ENCODE measurements at regions not wholly inside any gene's neighbourhood (a gene's known extent, or its start where the extent isn't known, plus 50 kb on each side); places are given as distances from the start of the nearest gene placed in this dataset.

DNA sequence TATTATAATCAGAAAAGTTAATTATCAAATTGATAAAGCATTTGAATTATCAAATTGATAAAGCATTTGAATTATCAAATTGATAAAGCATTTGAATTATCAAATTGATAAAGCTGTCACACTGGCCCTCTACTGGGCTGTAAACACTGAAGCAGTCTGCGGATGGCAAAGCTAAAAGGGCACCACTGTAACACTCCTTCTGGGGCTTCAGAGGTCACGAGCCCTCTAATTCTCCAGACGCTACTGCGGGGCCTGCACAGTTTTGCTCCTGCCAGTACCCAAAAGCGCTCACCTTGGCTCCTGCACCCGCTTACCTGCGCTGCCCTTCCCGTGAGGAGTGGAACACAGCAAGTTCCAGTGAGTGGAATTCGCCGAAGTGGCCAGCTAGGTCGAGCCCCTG, 409.0 kb upstream of the KCNMB2 start:
- intact Hi-C loops (cut with DNase I; ENCODE audit: low total_unique reads): no loop called here
- DNase-seq (ENCODE audit: low spot score in 2 of 2): no peak
- H3K27ac ChIP-seq: no peak overlapping the region
- H3K4me1 ChIP-seq: no peaks in the 10 kb centered on the region
- no peak overlapping the region for H3K4me3 ChIP-seq
- TF ChIP-seq POLR2AphosphoS5 (IDR thresholded peaks at IDR 0.05) (no peak), POLR2A (IDR thresholded peaks at IDR 0.05) (no peak), CTCF (IDR thresholded peaks at IDR 0.05) (no peak)
- no peaks in the 10 kb centered on the region for H3K27me3 ChIP-seq
- H3K9me3 ChIP-seq: no peaks in the 10 kb centered on the region
- no peaks in the 10 kb centered on the region for H3K36me3 ChIP-seq

- Histone ChIP-seq H3K27ac (no peak overlapping the region), H3K27me3 (no peaks in the 10 kb centered on the region), H3K36me3 (no peaks in the 10 kb centered on the region), H3K4me1 (no peaks in the 10 kb centered on the region), H3K9me3 (no peaks in the 10 kb centered on the region), H3K4me3 (no peak overlapping the region)
- intact Hi-C loops (cut with DNase I; ENCODE audit: low total_unique reads): no loop called here
- DNase-seq (ENCODE audit: low spot score in 2 of 2): no peak
- TF ChIP-seq CTCF (IDR thresholded peaks at IDR 0.05) (no peak), POLR2A (IDR thresholded peaks at IDR 0.05) (no peak), POLR2AphosphoS5 (IDR thresholded peaks at IDR 0.05) (no peak)
Observed at GRCh38 chr3:178129109-178129508, 407.1 kb upstream of the KCNMB2 start.

- Histone ChIP-seq H3K36me3 (no peaks in the 10 kb centered on the region), H3K4me1 (no peaks in the 10 kb centered on the region), H3K9me3 (no peaks in the 10 kb centered on the region), H3K4me3 (no peak overlapping the region), H3K27me3 (no peaks in the 10 kb centered on the region), H3K27ac (no peak overlapping the region)
- DNase-seq (ENCODE audit: low spot score in 2 of 2): no peak
- intact Hi-C loops (cut with DNase I; ENCODE audit: low total_unique reads): no loop called here
- TF ChIP-seq CTCF (IDR thresholded peaks at IDR 0.05): no peak
- no peak for TF ChIP-seq POLR2AphosphoS5 (IDR thresholded peaks at IDR 0.05)
- TF ChIP-seq POLR2A (IDR thresholded peaks at IDR 0.05): no peak
Observed at GRCh38 chr3:178131801-178132200, 404.4 kb upstream of the KCNMB2 start.

DNA sequence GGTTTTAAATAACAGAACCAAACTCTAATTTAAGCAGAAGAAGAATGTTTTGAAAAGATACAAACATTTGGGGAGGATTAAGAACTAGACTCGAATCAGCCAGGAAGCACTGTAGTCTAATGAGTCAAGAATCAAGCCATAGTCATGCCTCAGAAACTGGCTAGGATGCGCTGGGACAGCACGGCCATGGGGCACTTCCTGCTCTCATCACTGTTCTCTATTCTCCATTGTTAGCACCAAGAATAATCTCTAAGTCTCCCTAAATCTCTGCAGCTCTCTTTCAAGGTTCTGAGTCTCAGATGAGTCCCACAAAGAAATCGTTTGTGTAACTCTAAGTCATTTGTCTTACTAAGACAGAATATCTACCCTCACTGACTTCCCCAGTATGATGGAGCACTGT, 399.0 kb upstream of the KCNMB2 start:
- no peaks in the 10 kb centered on the region for H3K4me1 ChIP-seq
- no peaks in the 10 kb centered on the region for H3K36me3 ChIP-seq
- no peak for DNase-seq (ENCODE audit: low spot score in 2 of 2)
- TF ChIP-seq POLR2AphosphoS5 (IDR thresholded peaks at IDR 0.05): no peak
- TF ChIP-seq CTCF (IDR thresholded peaks at IDR 0.05): no peak
- no peak for TF ChIP-seq POLR2A (IDR thresholded peaks at IDR 0.05)
- no peaks in the 10 kb centered on the region for H3K9me3 ChIP-seq
- H3K4me3 ChIP-seq: no peak overlapping the region
- intact Hi-C loops (cut with DNase I; ENCODE audit: low total_unique reads): no loop called here
- no peaks in the 10 kb centered on the region for H3K27me3 ChIP-seq
- no peak overlapping the region for H3K27ac ChIP-seq

GRCh38 chr3:178137831-178138230, 398.4 kb upstream of the KCNMB2 start:
- intact Hi-C loops (cut with DNase I; ENCODE audit: low total_unique reads): no loop called here

More at GRCh38 chr3:178137831-178138230, 398.4 kb upstream of the KCNMB2 start:
- Histone ChIP-seq H3K4me1 (no peaks in the 10 kb centered on the region), H3K27me3 (no peaks in the 10 kb centered on the region), H3K27ac (no peak overlapping the region), H3K4me3 (no peak overlapping the region), H3K36me3 (no peaks in the 10 kb centered on the region), H3K9me3 (no peaks in the 10 kb centered on the region)
- TF ChIP-seq POLR2AphosphoS5 (IDR thresholded peaks at IDR 0.05) (no peak), POLR2A (IDR thresholded peaks at IDR 0.05) (no peak), CTCF (IDR thresholded peaks at IDR 0.05) (no peak)
- DNase-seq (ENCODE audit: low spot score in 2 of 2): no peak

All from breast epithelium (tissue), 4 donors.